Activated CD4-positive, alpha-beta T cell treated with anti-CD3 and anti-CD28 coated beads, Interleukin-2, amount 50 U/mL, for 48 hours (primary cell): ENCODE measurements at regions not wholly inside any gene's neighbourhood (a gene's known extent, or its start where the extent isn't known, plus 50 kb on each side); places are given as distances from the start of the nearest gene placed in this dataset.

Experiments used
- DNase-seq, 2 experiments: peaks; one replicate each; pipeline ENCODE4 v3.0.0-alpha.2; 2020

GRCh38 chr2:204491528-204491927 is 53.7 kb upstream of the PARD3B start:
- no peak for DNase-seq

GRCh38 chr2:204492417-204492816 is 52.9 kb upstream of the PARD3B start:
- DNase-seq: no peak

GRCh38 chr2:204494681-204495080 is 50.6 kb upstream of the PARD3B start:
- DNase-seq: no peak

- no peak for DNase-seq
Measured at GRCh38 chr2:204495381-204495780, 49.9 kb upstream of the PARD3B start.
